Vagina (tissue), 2 donors: ENCODE measurements at regions not wholly inside any gene's neighbourhood (a gene's known extent, or its start where the extent isn't known, plus 50 kb on each side); places are given as distances from the start of the nearest gene placed in this dataset.
"Not testable (repeated sequence)": the region's sequence is repeated elsewhere in the genome, so short reads cannot be mapped to it uniquely, and the experiment has no call there.

Source experiments
- POLR2AphosphoS5 ChIP-seq, 2 donors: sonication (generic); formaldehyde crosslinking; IDR thresholded peaks; one replicate each; pipeline ENCODE4 v1.9.0; 2017; ENCODE audit warnings: antibody characterized with exemption in 2 of 2, mild to moderate bottlenecking in 2 of 2, low read depth in 1 of 2; ENCODE audit not compliant: insufficient read depth in 1 of 2
- TF ChIP-seq, protein P1 (sequence below), 3 experiments: fragments of 450-650 bp in 2 of 3; fragments of 200-600 bp in 1 of 3; sonication (generic) in 1 of 3; IDR thresholded peaks; one replicate each; pipeline ENCODE4 v1.5.1; 2017 to 2019; ENCODE audit warnings: antibody characterized with exemption in 3 of 3, mild to moderate bottlenecking in 2 of 3, moderate library complexity in 2 of 3

DNA sequence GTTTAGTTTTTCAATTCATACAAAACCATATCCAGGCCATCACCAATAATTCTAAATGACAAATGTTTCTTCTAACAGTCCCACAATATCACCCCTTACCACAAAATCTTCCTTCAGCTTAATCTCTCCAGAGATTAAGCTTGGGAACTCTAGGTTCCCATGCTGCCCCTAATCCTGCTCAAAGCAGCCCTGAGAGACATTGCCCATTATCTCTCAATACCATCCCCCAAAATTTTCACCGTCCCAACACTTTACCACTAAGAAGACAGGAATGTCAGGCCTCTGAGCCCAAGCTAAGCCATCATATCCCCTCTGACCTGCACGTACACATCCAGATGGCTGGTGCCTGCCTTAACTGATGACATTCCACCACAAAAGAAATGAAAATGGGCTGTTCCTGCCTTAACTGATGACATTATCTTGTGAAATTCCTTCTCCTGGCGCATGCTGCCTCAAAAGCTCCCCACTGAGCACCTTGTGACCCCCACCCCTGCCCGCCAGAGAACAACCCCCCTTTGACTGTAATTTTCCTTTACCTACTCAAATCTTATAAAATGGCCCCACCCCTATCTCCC is 1530.9 kb upstream of the SPRY2 start:
- TF ChIP-seq, protein P1, sequence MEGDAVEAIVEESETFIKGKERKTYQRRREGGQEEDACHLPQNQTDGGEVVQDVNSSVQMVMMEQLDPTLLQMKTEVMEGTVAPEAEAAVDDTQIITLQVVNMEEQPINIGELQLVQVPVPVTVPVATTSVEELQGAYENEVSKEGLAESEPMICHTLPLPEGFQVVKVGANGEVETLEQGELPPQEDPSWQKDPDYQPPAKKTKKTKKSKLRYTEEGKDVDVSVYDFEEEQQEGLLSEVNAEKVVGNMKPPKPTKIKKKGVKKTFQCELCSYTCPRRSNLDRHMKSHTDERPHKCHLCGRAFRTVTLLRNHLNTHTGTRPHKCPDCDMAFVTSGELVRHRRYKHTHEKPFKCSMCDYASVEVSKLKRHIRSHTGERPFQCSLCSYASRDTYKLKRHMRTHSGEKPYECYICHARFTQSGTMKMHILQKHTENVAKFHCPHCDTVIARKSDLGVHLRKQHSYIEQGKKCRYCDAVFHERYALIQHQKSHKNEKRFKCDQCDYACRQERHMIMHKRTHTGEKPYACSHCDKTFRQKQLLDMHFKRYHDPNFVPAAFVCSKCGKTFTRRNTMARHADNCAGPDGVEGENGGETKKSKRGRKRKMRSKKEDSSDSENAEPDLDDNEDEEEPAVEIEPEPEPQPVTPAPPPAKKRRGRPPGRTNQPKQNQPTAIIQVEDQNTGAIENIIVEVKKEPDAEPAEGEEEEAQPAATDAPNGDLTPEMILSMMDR (IDR thresholded peaks at IDR 0.05): not testable (repeated sequence)
- not testable (repeated sequence) for TF ChIP-seq POLR2AphosphoS5 (IDR thresholded peaks at IDR 0.05; ENCODE audit: insufficient read depth in 1 of 2, low read depth in 1 of 2)
